ENCODE measurements at regions not wholly inside any gene's neighbourhood (a gene's known extent, or its start where the extent isn't known, plus 50 kb on each side); places are given as distances from the start of the nearest gene placed in this dataset.

DNA sequence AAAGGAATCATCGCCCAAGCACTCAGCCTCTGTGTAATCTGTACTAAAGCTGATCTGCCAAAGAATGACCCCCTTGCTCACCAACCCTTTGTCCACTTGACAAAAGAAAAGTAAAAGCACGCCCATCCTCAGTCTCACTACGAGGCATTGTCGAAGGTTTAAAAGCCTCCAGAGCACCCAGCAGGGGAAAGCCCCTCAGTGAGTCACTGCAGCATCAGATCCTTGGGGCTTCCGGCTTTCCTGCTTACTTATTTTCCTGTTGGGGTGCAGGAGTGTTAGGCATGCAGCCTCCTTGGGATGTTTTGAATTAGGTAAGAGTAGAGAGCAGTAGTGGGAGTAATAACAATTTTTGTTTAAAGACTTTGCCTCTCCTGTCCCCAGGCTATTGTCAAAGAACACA, 216.1 kb downstream of the MTHFS start:
- peaks cover 16 to 29% of the 10 kb centered on the region in 2 donors for H3K27me3 Mint-ChIP-seq
- POLR2A ChIA-PET: no interaction called here
- H3K27ac Mint-ChIP-seq: no peak overlapping the region
- CTCF ChIA-PET: no interaction called here
- no peaks in the 10 kb centered on the region for H3K36me3 Mint-ChIP-seq
- no peak overlapping the region for H3K27ac ChIP-seq (ENCODE audit: low read depth, low read length)
- H3K4me1 ChIP-seq (ENCODE audit: insufficient read depth, low read length): no peaks in the 10 kb centered on the region
- H3K9me3 Mint-ChIP-seq: no peaks in the 10 kb centered on the region
- no peaks in the 10 kb centered on the region for H3K36me3 ChIP-seq (ENCODE audit: insufficient read depth, low read length)
- no peaks in the 10 kb centered on the region for H3K9me3 ChIP-seq (ENCODE audit: low read length)
- DNase-seq: no peak
- H3K4me3 ChIP-seq (ENCODE audit: low read length): no peak overlapping the region
- H3K4me3 Mint-ChIP-seq: no peak overlapping the region
- H3K27me3 ChIP-seq (ENCODE audit: insufficient read depth, low read length, poor library complexity, severe bottlenecking): no peaks in the 10 kb centered on the region
- no peaks in the 10 kb centered on the region for H3K4me1 Mint-ChIP-seq

DNA sequence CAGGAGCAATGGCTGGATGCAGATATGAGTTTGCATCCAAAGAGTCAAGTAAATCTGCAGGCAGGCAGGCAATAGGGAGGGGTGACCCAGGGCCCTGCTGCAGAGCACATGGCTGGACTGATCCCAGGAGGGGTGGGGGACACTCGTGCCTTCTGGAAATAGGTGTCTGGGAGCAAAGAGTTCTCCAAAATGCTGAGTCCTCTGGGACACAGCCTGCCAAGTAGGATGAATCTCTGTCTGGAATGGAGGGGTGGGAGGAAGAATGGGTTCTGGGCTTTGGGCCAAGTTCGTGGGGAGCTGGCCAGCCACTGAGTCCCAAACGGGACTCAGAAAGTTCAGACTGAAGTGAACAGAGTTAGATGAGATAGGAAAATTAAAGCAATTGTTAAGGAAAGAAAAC, 214.5 kb downstream of the MTHFS start:
- H3K4me3 ChIP-seq (ENCODE audit: low read length): no peak overlapping the region
- Mint-ChIP-seq H3K9me3 (no peaks in the 10 kb centered on the region), H3K36me3 (no peaks in the 10 kb centered on the region), H3K27me3 (peaks cover 16 to 29% of the 10 kb centered on the region in 2 donors), H3K4me3 (no peak overlapping the region), H3K4me1 (no peaks in the 10 kb centered on the region), H3K27ac (no peak overlapping the region)
- CTCF ChIA-PET: no interaction called here
- no peak overlapping the region for H3K27ac ChIP-seq (ENCODE audit: low read depth, low read length)
- DNase-seq: no peak
- H3K27me3 ChIP-seq (ENCODE audit: insufficient read depth, low read length, poor library complexity, severe bottlenecking): no peaks in the 10 kb centered on the region
- H3K36me3 ChIP-seq (ENCODE audit: insufficient read depth, low read length): no peaks in the 10 kb centered on the region
- POLR2A ChIA-PET: no interaction called here
- H3K4me1 ChIP-seq (ENCODE audit: insufficient read depth, low read length): no peaks in the 10 kb centered on the region
- H3K9me3 ChIP-seq (ENCODE audit: low read length): no peaks in the 10 kb centered on the region

DNA sequence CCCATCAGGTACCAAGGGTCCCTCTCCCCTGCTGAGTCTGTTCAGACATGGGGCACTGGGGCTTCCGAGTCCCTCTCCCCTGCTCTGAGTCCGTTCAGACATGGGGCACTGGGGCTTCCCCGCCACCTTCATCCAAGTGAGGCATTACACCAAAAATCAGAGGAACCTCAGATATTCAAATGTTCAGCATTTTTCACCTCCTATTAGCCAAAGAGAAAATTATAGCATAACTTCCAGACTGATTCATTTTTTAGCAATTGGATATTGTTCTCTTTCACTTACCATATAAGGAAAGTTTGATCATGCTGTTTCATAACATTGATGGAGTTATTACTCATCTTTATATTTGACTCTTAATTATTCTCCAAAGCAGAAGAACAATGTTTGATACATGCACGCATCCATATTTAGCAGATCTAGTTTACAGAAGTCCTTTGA, 213.9 kb downstream of the MTHFS start:
- no peaks in the 10 kb centered on the region for H3K9me3 ChIP-seq (ENCODE audit: low read length)
- Mint-ChIP-seq H3K9me3 (no peaks in the 10 kb centered on the region), H3K27ac (no peak overlapping the region), H3K4me1 (no peaks in the 10 kb centered on the region), H3K27me3 (peaks cover 16 to 25% of the 10 kb centered on the region in 2 donors), H3K4me3 (no peak overlapping the region), H3K36me3 (no peaks in the 10 kb centered on the region)
- H3K4me1 ChIP-seq (ENCODE audit: insufficient read depth, low read length): no peaks in the 10 kb centered on the region
- CTCF ChIA-PET: no interaction called here
- H3K4me3 ChIP-seq (ENCODE audit: low read length): no peak overlapping the region
- no peak for DNase-seq
- no peaks in the 10 kb centered on the region for H3K27me3 ChIP-seq (ENCODE audit: insufficient read depth, low read length, poor library complexity, severe bottlenecking)
- no peak overlapping the region for H3K27ac ChIP-seq (ENCODE audit: low read depth, low read length)
- H3K36me3 ChIP-seq (ENCODE audit: insufficient read depth, low read length): no peaks in the 10 kb centered on the region
- POLR2A ChIA-PET: no interaction called here

DNA sequence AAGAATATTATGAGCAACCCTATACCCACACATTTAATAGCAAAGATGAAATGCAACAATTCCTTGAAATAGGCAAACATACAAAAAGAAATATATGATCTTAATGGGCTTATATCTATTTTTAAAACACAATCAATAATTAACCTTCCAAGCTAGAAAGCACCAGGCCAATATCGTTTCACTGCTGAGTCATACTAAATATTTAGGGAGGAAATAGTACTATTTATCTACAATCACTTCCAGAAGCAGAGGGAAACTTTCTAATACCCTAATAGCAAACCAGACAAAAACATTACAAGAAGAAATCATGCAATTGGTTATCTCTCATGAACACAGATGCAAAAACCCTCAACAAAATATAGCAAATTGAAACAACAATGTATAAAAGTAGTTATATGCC, 207.8 kb downstream of the MTHFS start:
- POLR2A ChIA-PET: no interaction called here
- Mint-ChIP-seq H3K27me3 (peaks cover 3 to 12% of the 10 kb centered on the region in 2 donors), H3K4me1 (no peaks in the 10 kb centered on the region), H3K4me3 (no peak overlapping the region), H3K36me3 (no peaks in the 10 kb centered on the region), H3K27ac (no peak overlapping the region), H3K9me3 (peaks cover 0 to 20% (median 14%) of the 10 kb centered on the region in 5 donors)
- no peak for DNase-seq
- Histone ChIP-seq H3K9me3 (ENCODE audit: low read length) (no peaks in the 10 kb centered on the region), H3K4me1 (ENCODE audit: insufficient read depth, low read length) (no peaks in the 10 kb centered on the region), H3K27ac (ENCODE audit: low read depth, low read length) (no peak overlapping the region), H3K4me3 (ENCODE audit: low read length) (no peak overlapping the region), H3K36me3 (ENCODE audit: insufficient read depth, low read length) (no peaks in the 10 kb centered on the region), H3K27me3 (ENCODE audit: insufficient read depth, low read length, poor library complexity, severe bottlenecking) (no peaks in the 10 kb centered on the region)
- CTCF ChIA-PET: no interaction called here

DNA sequence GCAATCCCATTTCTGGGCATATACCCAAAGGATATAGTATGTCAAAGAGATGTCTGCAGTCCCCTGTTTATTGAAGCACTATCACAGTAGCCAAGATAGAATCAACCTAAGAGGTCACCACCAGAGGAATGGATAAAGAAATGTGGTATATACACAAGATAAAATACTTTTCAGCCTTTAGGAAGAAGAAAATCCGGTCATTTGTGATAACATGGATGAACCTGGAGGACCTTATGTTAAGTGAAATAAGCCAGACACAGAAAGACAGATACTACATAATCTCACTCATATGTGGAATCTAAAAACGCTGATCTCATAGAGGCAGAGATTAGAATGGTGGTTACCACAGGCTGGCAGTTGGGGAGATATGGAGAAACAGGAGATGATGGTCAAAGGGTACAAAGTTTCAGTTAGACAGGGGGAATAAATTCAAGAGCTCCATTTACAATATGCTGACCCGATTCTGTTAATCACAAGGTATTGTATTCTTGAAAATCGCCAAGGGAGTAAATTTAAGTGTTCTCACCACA, 195.8 kb downstream of the MTHFS start:
- H3K27ac ChIP-seq (ENCODE audit: low read depth, low read length): no peak overlapping the region
- DNase-seq: no peak
- H3K4me1 ChIP-seq (ENCODE audit: insufficient read depth, low read length): no peaks in the 10 kb centered on the region
- Mint-ChIP-seq H3K4me3 (no peak overlapping the region), H3K27ac (no peak overlapping the region), H3K9me3 (peaks cover 0 to 2% (median 0%) of the 10 kb centered on the region in 5 donors), H3K36me3 (no peaks in the 10 kb centered on the region), H3K4me1 (no peaks in the 10 kb centered on the region), H3K27me3 (peaks cover 7 to 8% of the 10 kb centered on the region in 2 donors)
- ChIA-PET CTCF (no interaction called here), POLR2A (no interaction called here)
- H3K9me3 ChIP-seq (ENCODE audit: low read length): no peaks in the 10 kb centered on the region
- no peak overlapping the region for H3K4me3 ChIP-seq (ENCODE audit: low read length)
- H3K27me3 ChIP-seq (ENCODE audit: insufficient read depth, low read length, poor library complexity, severe bottlenecking): no peaks in the 10 kb centered on the region
- no peaks in the 10 kb centered on the region for H3K36me3 ChIP-seq (ENCODE audit: insufficient read depth, low read length)

DNA sequence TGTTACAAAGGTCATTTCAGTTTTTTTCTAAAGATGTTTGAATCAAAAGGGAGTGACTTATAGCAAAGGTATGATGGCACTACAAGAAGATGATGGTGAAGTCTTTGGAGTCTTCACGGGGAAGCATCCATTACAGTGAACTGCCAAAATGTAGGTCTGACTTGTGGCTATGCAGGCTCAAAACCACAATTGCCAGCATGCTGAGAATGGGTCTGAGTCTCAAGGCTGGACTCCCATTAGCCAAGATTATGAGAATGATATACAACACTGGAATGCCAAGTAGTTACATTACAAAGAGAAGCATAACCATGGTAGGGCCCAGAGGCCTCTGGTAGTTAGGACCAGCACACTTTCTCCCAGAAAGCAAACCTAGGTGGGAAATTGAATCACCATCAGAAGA, 194.2 kb downstream of the MTHFS start:
- Mint-ChIP-seq H3K4me1 (no peaks in the 10 kb centered on the region), H3K4me3 (no peak overlapping the region), H3K27me3 (peaks cover 9 to 19% of the 10 kb centered on the region in 2 donors), H3K27ac (no peak overlapping the region), H3K9me3 (peaks cover 0 to 2% (median 0%) of the 10 kb centered on the region in 5 donors), H3K36me3 (no peaks in the 10 kb centered on the region)
- no peaks in the 10 kb centered on the region for H3K9me3 ChIP-seq (ENCODE audit: low read length)
- no peaks in the 10 kb centered on the region for H3K4me1 ChIP-seq (ENCODE audit: insufficient read depth, low read length)
- POLR2A ChIA-PET: no interaction called here
- CTCF ChIA-PET: no interaction called here
- H3K27ac ChIP-seq (ENCODE audit: low read depth, low read length): no peak overlapping the region
- H3K27me3 ChIP-seq (ENCODE audit: insufficient read depth, low read length, poor library complexity, severe bottlenecking): no peaks in the 10 kb centered on the region
- no peaks in the 10 kb centered on the region for H3K36me3 ChIP-seq (ENCODE audit: insufficient read depth, low read length)
- no peak for DNase-seq
- H3K4me3 ChIP-seq (ENCODE audit: low read length): no peak overlapping the region

DNA sequence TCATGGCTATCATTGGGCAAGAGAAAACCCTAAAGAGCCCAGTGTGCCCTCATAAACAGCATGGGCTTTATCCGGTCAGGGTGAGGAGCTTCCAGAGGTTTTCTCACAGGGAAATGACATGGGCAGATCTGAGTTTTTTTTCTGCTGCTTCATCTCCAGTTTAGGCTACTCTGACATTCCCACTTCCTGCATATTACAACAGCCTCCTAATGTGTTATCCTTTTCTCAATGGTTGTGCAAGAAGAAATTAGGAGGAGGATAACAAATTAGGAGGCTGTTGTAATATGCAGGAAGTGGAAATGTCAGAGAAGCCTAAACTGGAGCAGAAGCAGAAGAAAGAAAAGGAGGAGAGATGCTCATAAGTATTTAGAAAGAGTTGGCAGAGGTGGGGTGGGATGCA, 175.6 kb downstream of the MTHFS start:
- no peaks in the 10 kb centered on the region for H3K36me3 Mint-ChIP-seq
- no peaks in the 10 kb centered on the region for H3K4me1 Mint-ChIP-seq

DNA sequence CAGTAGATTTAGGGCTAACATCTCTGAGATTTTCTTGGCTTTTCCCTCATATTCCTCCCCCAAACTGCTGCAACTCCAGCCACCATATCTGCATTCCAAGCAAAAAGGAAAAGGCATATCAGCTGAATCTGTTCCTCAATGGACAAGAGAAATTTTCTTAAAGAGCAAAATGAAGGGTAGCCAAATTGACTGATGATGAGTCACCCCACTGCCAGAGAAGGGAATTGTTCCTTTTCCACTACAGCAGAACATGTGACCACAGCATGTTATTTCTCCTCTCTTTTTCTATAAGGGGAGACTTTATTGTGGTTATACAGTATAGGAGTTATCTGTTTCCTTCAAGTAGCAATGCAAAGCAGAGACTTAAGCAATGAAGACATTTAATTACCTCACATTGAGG, 172.5 kb downstream of the MTHFS start:
- H3K4me1 ChIP-seq (ENCODE audit: insufficient read depth, low read length): no peaks in the 10 kb centered on the region
- H3K9me3 Mint-ChIP-seq: no peaks in the 10 kb centered on the region
- no peak overlapping the region for H3K27ac ChIP-seq (ENCODE audit: low read depth, low read length)
- peaks cover 9 to 35% of the 10 kb centered on the region in 2 donors for H3K27me3 Mint-ChIP-seq
- H3K4me3 ChIP-seq (ENCODE audit: low read length): no peak overlapping the region
- ChIA-PET CTCF (no interaction called here), POLR2A (no interaction called here)
- no peak overlapping the region for H3K4me3 Mint-ChIP-seq
- H3K4me1 Mint-ChIP-seq: no peaks in the 10 kb centered on the region
- H3K27ac Mint-ChIP-seq: no peak overlapping the region
- no peaks in the 10 kb centered on the region for H3K36me3 ChIP-seq (ENCODE audit: insufficient read depth, low read length)
- no peaks in the 10 kb centered on the region for H3K27me3 ChIP-seq (ENCODE audit: insufficient read depth, low read length, poor library complexity, severe bottlenecking)
- DNase-seq: no peak
- no peaks in the 10 kb centered on the region for H3K36me3 Mint-ChIP-seq
- no peaks in the 10 kb centered on the region for H3K9me3 ChIP-seq (ENCODE audit: low read length)

More for the DNA sequence above, 175.6 kb downstream of the MTHFS start:
- Histone ChIP-seq H3K4me1 (ENCODE audit: insufficient read depth, low read length) (no peaks in the 10 kb centered on the region), H3K27me3 (ENCODE audit: insufficient read depth, low read length, poor library complexity, severe bottlenecking) (no peaks in the 10 kb centered on the region), H3K36me3 (ENCODE audit: insufficient read depth, low read length) (no peaks in the 10 kb centered on the region), H3K27ac (ENCODE audit: low read depth, low read length) (no peak overlapping the region), H3K9me3 (ENCODE audit: low read length) (no peaks in the 10 kb centered on the region), H3K4me3 (ENCODE audit: low read length) (no peak overlapping the region)
- Mint-ChIP-seq H3K27me3 (peaks cover 7 to 14% of the 10 kb centered on the region in 2 donors), H3K4me3 (no peak overlapping the region), H3K27ac (no peak overlapping the region), H3K9me3 (no peaks in the 10 kb centered on the region)
- CTCF ChIA-PET: no interaction called here
- POLR2A ChIA-PET: no interaction called here
- no peak for DNase-seq

DNA sequence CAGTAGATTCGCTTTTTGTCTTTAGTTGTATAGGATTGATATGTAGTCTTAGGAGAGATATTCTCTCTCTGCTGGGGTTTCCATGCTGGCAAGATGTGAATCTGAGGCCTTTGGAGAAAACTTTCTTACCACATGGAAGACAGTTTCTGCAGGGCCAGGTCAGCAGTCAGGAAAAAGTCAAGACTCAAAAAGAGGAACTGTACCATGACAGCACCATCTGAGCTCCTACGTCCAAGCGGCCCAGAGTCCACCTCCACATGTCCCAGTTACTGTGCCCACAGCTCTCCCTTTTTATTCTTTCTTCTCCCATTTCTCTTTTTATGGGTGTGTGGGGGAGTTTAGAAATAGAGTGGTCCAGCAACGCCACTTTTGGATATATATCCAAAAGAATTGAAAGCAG, 172.0 kb downstream of the MTHFS start:
- POLR2A ChIA-PET: no interaction called here
- no peak overlapping the region for H3K4me3 ChIP-seq (ENCODE audit: low read length)
- CTCF ChIA-PET: no interaction called here

More for the DNA sequence above, 172.0 kb downstream of the MTHFS start:
- Histone ChIP-seq H3K9me3 (ENCODE audit: low read length) (no peaks in the 10 kb centered on the region), H3K27ac (ENCODE audit: low read depth, low read length) (no peak overlapping the region), H3K27me3 (ENCODE audit: insufficient read depth, low read length, poor library complexity, severe bottlenecking) (no peaks in the 10 kb centered on the region), H3K4me1 (ENCODE audit: insufficient read depth, low read length) (no peaks in the 10 kb centered on the region), H3K36me3 (ENCODE audit: insufficient read depth, low read length) (no peaks in the 10 kb centered on the region)
- H3K27me3 Mint-ChIP-seq: peaks cover 13 to 40% of the 10 kb centered on the region in 2 donors
- H3K4me3 Mint-ChIP-seq: no peak overlapping the region
- H3K27ac Mint-ChIP-seq: no peak overlapping the region
- H3K4me1 Mint-ChIP-seq: no peaks in the 10 kb centered on the region
- no peak for DNase-seq
- peaks cover 0 to 3% (median 0%) of the 10 kb centered on the region in 3 donors for H3K36me3 Mint-ChIP-seq
- H3K9me3 Mint-ChIP-seq: no peaks in the 10 kb centered on the region

All from CD8-positive, alpha-beta memory T cell (primary cell).